ENCODE measurements at regions not wholly inside any gene's neighbourhood (a gene's known extent, or its start where the extent isn't known, plus 50 kb on each side); places are given as distances from the start of the nearest gene placed in this dataset.

- no peak for DNase-seq
- no peak overlapping the region for H3K4me3 ChIP-seq
- 78 to 97% (median 93%) methylated on average over 6 of the region's 6 CpGs for WGBS, 5 donors
- intact Hi-C loops (cut with DNase I; ENCODE audit: low total_unique reads) = no loop called here
- no peaks in the 10 kb centered on the region for H3K27me3 ChIP-seq
- no peaks in the 10 kb centered on the region for H3K9me3 ChIP-seq
- H3K36me3 ChIP-seq = no peaks in the 10 kb centered on the region
- TF ChIP-seq POLR2A (IDR thresholded peaks at IDR 0.05) (no peak), POLR2AphosphoS5 (IDR thresholded peaks at IDR 0.05) (no peak), CTCF (IDR thresholded peaks at IDR 0.05) (no peak), EP300 (IDR thresholded peaks at IDR 0.05) (no peak)
- H3K27ac ChIP-seq = no peak overlapping the region
- peaks cover 0 to 4% (median 0%) of the 10 kb centered on the region in 4 donors for H3K4me1 ChIP-seq
Observed at GRCh38 chr15:62639906-62640605, 402.5 kb upstream of the TPM1 start.

DNA sequence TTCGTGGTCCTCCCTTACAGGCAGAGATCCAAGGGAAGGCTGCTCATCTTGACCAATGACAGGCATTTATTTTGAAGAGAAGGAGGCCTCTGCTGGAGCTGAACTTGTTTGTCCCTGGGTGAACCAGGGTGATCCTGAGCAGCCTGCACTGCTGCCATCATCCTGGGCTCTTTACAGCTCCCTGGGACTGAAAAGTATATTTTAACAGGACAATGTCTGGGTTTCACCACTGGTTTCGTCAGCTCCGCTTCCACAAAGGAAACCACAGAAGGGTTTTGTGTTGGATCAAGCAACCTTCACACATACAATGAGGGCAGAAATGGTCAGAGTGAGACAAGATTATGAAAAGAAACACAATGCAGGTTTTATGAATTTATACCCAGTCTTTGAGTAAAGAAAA is 400.7 kb upstream of the TPM1 start:
- Histone ChIP-seq H3K9me3 (no peaks in the 10 kb centered on the region), H3K27me3 (no peaks in the 10 kb centered on the region), H3K4me3 (no peak overlapping the region), H3K4me1 (peaks cover 0 to 4% (median 0%) of the 10 kb centered on the region in 4 donors), H3K36me3 (no peaks in the 10 kb centered on the region), H3K27ac (no peak overlapping the region)
- intact Hi-C loops (cut with DNase I; ENCODE audit: low total_unique reads) = no loop called here
- WGBS, 5 donors = 68 to 81% (median 73%) methylated on average over 3 of the region's 3 CpGs
- TF ChIP-seq POLR2AphosphoS5 (IDR thresholded peaks at IDR 0.05) (no peak), POLR2A (IDR thresholded peaks at IDR 0.05) (no peak), EP300 (IDR thresholded peaks at IDR 0.05) (no peak), CTCF (IDR thresholded peaks at IDR 0.05) (no peak)
- DNase-seq = no peak

- no peaks in the 10 kb centered on the region for H3K9me3 ChIP-seq
- H3K36me3 ChIP-seq = no peaks in the 10 kb centered on the region
- H3K27me3 ChIP-seq = no peaks in the 10 kb centered on the region
- H3K4me1 ChIP-seq = peaks cover 0 to 8% (median 5%) of the 10 kb centered on the region in 4 donors
- no peak overlapping the region for H3K27ac ChIP-seq
- 94 to 98% (median 95%) methylated on average over 4 of the region's 4 CpGs for WGBS, 5 donors
- H3K4me3 ChIP-seq = no peak overlapping the region
- intact Hi-C loops (cut with DNase I; ENCODE audit: low total_unique reads) = no loop called here
- TF ChIP-seq POLR2AphosphoS5 (IDR thresholded peaks at IDR 0.05) (no peak), CTCF (IDR thresholded peaks at IDR 0.05) (no peak), POLR2A (IDR thresholded peaks at IDR 0.05) (no peak), EP300 (IDR thresholded peaks at IDR 0.05) (no peak)
- DNase-seq = no peak
Observed at GRCh38 chr15:62643572-62643971, 399.0 kb upstream of the TPM1 start.

DNA sequence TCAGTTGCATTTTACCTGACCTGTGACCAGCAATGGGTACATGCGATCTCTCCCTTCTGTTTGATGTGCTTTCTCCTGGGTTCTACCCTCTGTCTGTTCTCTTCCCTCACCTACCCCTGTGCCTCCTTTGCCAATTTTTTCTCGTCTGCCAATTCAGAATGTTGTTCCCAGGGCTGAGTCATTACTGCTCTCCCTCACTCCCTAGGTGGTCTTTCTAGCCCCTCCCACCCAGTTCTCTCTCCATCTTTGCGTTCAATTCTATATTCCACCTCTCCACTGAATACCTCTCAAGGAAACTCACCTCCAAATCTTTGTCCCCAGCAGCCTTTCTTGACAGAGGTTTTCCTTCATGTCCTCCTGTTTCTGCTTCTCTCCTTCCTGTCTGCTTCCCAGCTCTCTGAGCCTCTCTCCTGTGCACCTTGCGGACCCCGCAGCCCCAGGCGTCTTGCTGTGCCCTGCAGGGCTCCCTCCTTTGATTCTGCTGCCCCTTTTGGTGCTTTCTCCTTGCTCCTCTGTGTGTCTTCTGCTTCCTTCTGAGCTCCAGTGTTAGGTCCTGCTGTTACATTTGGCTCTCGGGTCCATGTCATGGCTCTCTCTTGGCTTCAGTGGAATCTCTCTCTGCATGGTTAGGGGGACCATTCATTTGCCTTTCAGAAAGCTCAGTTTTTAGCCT is 398.2 kb upstream of the TPM1 start:
- intact Hi-C loops (cut with DNase I; ENCODE audit: low total_unique reads) = no loop called here
- Histone ChIP-seq H3K36me3 (no peaks in the 10 kb centered on the region), H3K27me3 (no peaks in the 10 kb centered on the region), H3K4me3 (no peak overlapping the region), H3K9me3 (no peaks in the 10 kb centered on the region), H3K4me1 (peaks cover 0 to 8% (median 5%) of the 10 kb centered on the region in 4 donors), H3K27ac (peak overlapping the region in 1 of 5 donors; percentile 32)
- TF ChIP-seq EP300 (IDR thresholded peaks at IDR 0.05) = no peak
- TF ChIP-seq POLR2AphosphoS5 (IDR thresholded peaks at IDR 0.05) = no peak
- DNase-seq = no peak
- WGBS, 5 donors = 87 to 93% (median 89%) methylated on average over 7 of the region's 7 CpGs
